Astrocyte of the spinal cord (primary cell): ENCODE measurements at regions not wholly inside any gene's neighbourhood (a gene's known extent, or its start where the extent isn't known, plus 50 kb on each side); places are given as distances from the start of the nearest gene placed in this dataset.

Experiments
- DNase-seq: peaks from one replicate; pipeline ENCODE4 v3.0.0; 2011; ENCODE audit warnings: low read depth, low spot score
- H3K4me3 ChIP-seq: 2 replicates; pipeline ENCODE4 v1.5.1; 2011; ENCODE audit warnings: low read depth, mild to moderate bottlenecking, low read length, moderate library complexity
- in situ Hi-C: cut with HindIII; loops from 2 replicates; pipeline ENCODE4 v1.10.0; 2017; ENCODE audit warnings: low sequenced_read_pairs
- TF ChIP-seq, protein P1 (sequence below): IDR thresholded peaks from 2 replicates; pipeline ENCODE4 v1.5.1; 2012; ENCODE audit warnings: low read depth, mild to moderate bottlenecking, low read length, inconsistent platforms

DNA sequence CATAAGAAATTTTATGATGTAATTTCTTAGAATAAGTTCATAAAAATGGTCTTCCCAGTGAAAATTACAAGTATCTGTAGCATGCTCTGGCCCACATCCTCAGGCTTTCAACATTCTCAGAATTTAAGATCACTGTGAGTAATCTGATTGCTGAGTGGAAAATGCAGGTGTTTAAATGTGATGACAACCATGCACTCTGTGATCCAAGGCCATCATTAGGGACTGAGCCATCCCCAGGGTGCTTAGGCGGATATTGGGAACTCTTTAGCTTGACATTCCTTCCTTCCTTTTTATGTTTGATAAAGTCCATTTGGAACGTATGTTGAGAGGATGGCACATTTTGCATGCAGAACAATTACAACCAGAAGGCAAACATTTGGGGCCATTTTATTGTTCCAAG lies 95.5 kb downstream of the ARL4C start:
- DNase-seq = no peak
- no peak overlapping the region for H3K4me3 ChIP-seq
- TF ChIP-seq, protein P1, sequence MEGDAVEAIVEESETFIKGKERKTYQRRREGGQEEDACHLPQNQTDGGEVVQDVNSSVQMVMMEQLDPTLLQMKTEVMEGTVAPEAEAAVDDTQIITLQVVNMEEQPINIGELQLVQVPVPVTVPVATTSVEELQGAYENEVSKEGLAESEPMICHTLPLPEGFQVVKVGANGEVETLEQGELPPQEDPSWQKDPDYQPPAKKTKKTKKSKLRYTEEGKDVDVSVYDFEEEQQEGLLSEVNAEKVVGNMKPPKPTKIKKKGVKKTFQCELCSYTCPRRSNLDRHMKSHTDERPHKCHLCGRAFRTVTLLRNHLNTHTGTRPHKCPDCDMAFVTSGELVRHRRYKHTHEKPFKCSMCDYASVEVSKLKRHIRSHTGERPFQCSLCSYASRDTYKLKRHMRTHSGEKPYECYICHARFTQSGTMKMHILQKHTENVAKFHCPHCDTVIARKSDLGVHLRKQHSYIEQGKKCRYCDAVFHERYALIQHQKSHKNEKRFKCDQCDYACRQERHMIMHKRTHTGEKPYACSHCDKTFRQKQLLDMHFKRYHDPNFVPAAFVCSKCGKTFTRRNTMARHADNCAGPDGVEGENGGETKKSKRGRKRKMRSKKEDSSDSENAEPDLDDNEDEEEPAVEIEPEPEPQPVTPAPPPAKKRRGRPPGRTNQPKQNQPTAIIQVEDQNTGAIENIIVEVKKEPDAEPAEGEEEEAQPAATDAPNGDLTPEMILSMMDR = no peak
- in situ Hi-C loops = no loop called here

- in situ Hi-C loops = no loop called here
- TF ChIP-seq, protein P1 = no peak
- DNase-seq = peak; percentile 74
- H3K4me3 ChIP-seq = no peak overlapping the region
These were observed 97.2 kb downstream of the ARL4C start for GRCh38 chr2:234399451-234400246.

DNA sequence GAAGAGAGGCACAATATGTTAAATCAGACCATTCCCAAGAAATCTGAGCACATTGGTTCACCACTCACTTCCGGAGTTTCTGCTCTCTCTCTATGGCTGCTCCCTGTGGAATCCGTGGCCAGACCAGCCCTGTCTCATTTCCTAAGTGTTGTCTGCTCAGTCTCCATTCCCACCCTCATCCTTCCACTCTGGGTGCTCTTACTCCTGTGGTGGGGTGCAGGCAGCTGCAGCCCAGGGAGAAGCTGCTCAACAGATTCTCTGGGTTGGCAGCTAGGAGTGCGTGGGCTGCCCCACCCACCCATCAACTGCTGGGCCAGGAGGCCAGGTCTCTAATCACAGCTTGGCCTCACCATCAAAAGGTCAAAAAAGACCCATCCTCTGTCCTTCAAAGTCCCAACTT lies 98.3 kb downstream of the ARL4C start:
- TF ChIP-seq, protein P1 = no peak
- DNase-seq = no peak
- no peak overlapping the region for H3K4me3 ChIP-seq
- in situ Hi-C loops = no loop called here

GRCh38 chr2:234395891-234396420 lies 100.9 kb downstream of the ARL4C start:
- in situ Hi-C loops = no loop called here
- TF ChIP-seq, protein P1 = no peak
- DNase-seq = no peak
- H3K4me3 ChIP-seq = no peak overlapping the region

DNA sequence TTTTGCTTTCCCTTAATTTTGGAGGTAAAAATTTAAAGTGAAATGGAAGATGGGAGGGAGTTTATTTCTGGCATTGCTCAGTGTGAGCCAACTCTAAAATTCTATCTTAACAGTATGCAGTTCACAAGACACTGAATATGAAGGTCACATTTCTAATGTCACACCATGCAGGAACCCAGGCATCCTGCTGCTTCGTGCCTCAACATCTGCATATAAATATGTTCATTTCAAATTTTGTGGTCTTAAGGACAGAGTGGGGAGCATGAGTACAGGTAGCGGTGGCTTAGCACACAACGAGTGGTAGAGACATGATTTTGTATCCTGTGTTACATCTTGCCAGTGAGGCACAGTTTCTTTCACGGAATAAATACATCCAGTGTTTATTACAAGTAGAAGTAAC lies 102.4 kb downstream of the ARL4C start:
- H3K4me3 ChIP-seq = no peak overlapping the region
- DNase-seq = no peak
- TF ChIP-seq, protein P1 = no peak
- in situ Hi-C loops = no loop called here

GRCh38 chr2:234393354-234393753 lies 103.5 kb downstream of the ARL4C start:
- in situ Hi-C loops = no loop called here
- no peak overlapping the region for H3K4me3 ChIP-seq
- no peak for DNase-seq
- TF ChIP-seq, protein P1 = no peak
